ENCODE measurements at regions not wholly inside any gene's neighbourhood (a gene's known extent, or its start where the extent isn't known, plus 50 kb on each side); places are given as distances from the start of the nearest gene placed in this dataset.

GRCh38 chr11:131235328-131236298 lies 134.8 kb upstream of the NTM start:
- TF ChIP-seq POLR2A (IDR thresholded peaks at IDR 0.05), result no peak
- TF ChIP-seq CTCF (IDR thresholded peaks at IDR 0.05), result no peak
